ENCODE measurements at regions not wholly inside any gene's neighbourhood (a gene's known extent, or its start where the extent isn't known, plus 50 kb on each side); places are given as distances from the start of the nearest gene placed in this dataset.

- ATAC-seq (ENCODE audit: low read depth) (no peak), DNase-seq (no peak)
- POLR2A ChIA-PET, result no interaction called here
- Mint-ChIP-seq H3K27me3 (no peaks in the 10 kb centered on the region), H3K36me3 (ENCODE audit: low read depth) (no peaks in the 10 kb centered on the region), H3K4me1 (no peaks in the 10 kb centered on the region), H3K27ac (no peak overlapping the region), H3K9me3 (no peaks in the 10 kb centered on the region), H3K4me3 (no peak overlapping the region)
- CTCF ChIA-PET, result no interaction called here
- intact Hi-C loops (cut with micrococcal nuclease), result no loop called here
- TF ChIP-seq CTCF (IDR thresholded peaks at IDR 0.05), result no peak
These were observed 91.5 kb upstream of the KCND2 start for GRCh38 chr7:120181499-120181898.

- H3K36me3 Mint-ChIP-seq (ENCODE audit: low read depth), result no peaks in the 10 kb centered on the region
- H3K4me1 Mint-ChIP-seq, result no peaks in the 10 kb centered on the region
- no peaks in the 10 kb centered on the region for H3K27me3 Mint-ChIP-seq
- no peaks in the 10 kb centered on the region for H3K9me3 Mint-ChIP-seq
- no peak for ATAC-seq (ENCODE audit: low read depth)
- DNase-seq, result no peak
- no peak for TF ChIP-seq CTCF (IDR thresholded peaks at IDR 0.05)
- no peak overlapping the region for H3K27ac Mint-ChIP-seq
- intact Hi-C loops (cut with micrococcal nuclease), result no loop called here
- H3K4me3 Mint-ChIP-seq, result no peak overlapping the region
- ChIA-PET CTCF (no interaction called here), POLR2A (no interaction called here)
These were observed 88.1 kb upstream of the KCND2 start for GRCh38 chr7:120184866-120185265.

GRCh38 chr7:120185940-120186682 lies 86.9 kb upstream of the KCND2 start:
- Mint-ChIP-seq H3K4me3 (no peak overlapping the region), H3K36me3 (ENCODE audit: low read depth) (no peaks in the 10 kb centered on the region), H3K27ac (no peak overlapping the region), H3K27me3 (no peaks in the 10 kb centered on the region), H3K9me3 (no peaks in the 10 kb centered on the region), H3K4me1 (no peaks in the 10 kb centered on the region)
- no peak for TF ChIP-seq CTCF (IDR thresholded peaks at IDR 0.05)
- CTCF ChIA-PET, result no interaction called here
- POLR2A ChIA-PET, result no interaction called here
- no peak for DNase-seq
- intact Hi-C loops (cut with micrococcal nuclease), result no loop called here
- ATAC-seq (ENCODE audit: low read depth), result no peak

- Mint-ChIP-seq H3K9me3 (no peaks in the 10 kb centered on the region), H3K27ac (no peak overlapping the region), H3K4me3 (no peak overlapping the region), H3K27me3 (no peaks in the 10 kb centered on the region), H3K36me3 (ENCODE audit: low read depth) (no peaks in the 10 kb centered on the region), H3K4me1 (no peaks in the 10 kb centered on the region)
- ChIA-PET POLR2A (no interaction called here), CTCF (no interaction called here)
- ATAC-seq (ENCODE audit: low read depth), result no peak
- TF ChIP-seq CTCF (IDR thresholded peaks at IDR 0.05), result no peak
- no peak for DNase-seq
- intact Hi-C loops (cut with micrococcal nuclease), result no loop called here
These were observed 86.3 kb upstream of the KCND2 start for GRCh38 chr7:120186688-120187087.

GRCh38 chr7:120189623-120190022 lies 83.4 kb upstream of the KCND2 start:
- DNase-seq (no peak), ATAC-seq (ENCODE audit: low read depth) (no peak)
- TF ChIP-seq CTCF (IDR thresholded peaks at IDR 0.05), result no peak
- H3K9me3 Mint-ChIP-seq, result no peaks in the 10 kb centered on the region
- POLR2A ChIA-PET, result no interaction called here
- H3K27ac Mint-ChIP-seq, result no peak overlapping the region
- H3K36me3 Mint-ChIP-seq (ENCODE audit: low read depth), result no peaks in the 10 kb centered on the region
- CTCF ChIA-PET, result no interaction called here
- intact Hi-C loops (cut with micrococcal nuclease), result no loop called here
- no peaks in the 10 kb centered on the region for H3K4me1 Mint-ChIP-seq
- H3K27me3 Mint-ChIP-seq, result no peaks in the 10 kb centered on the region
- no peak overlapping the region for H3K4me3 Mint-ChIP-seq
